Large intestine (tissue), 3 donors: ENCODE measurements at regions not wholly inside any gene's neighbourhood (a gene's known extent, or its start where the extent isn't known, plus 50 kb on each side); places are given as distances from the start of the nearest gene placed in this dataset.
"Not testable (repeated sequence)": the region's sequence is repeated elsewhere in the genome, so short reads cannot be mapped to it uniquely, and the experiment has no call there.

Source experiments
- DNase-seq, 2 donors: peaks; one replicate each; pipeline versions ENCODE4 v3.0.0 to v3.0.0-alpha.2; 2013
- H3K27ac ChIP-seq: one replicate; pipeline ENCODE4 v1.5.1; 2013; ENCODE audit warnings: low read length
- H3K27me3 ChIP-seq: 2 replicates; pipeline ENCODE4 v1.6.1; 2013; ENCODE audit warnings: low read length; ENCODE audit not compliant: control insufficient read depth, insufficient read depth
- H3K36me3 ChIP-seq: 2 replicates; pipeline ENCODE4 v1.6.1; 2013; ENCODE audit warnings: low read length; ENCODE audit not compliant: control insufficient read depth, insufficient read depth
- H3K4me1 ChIP-seq: one replicate; pipeline ENCODE4 v1.6.1; 2013; ENCODE audit warnings: low read length; ENCODE audit not compliant: control insufficient read depth, insufficient read depth
- H3K4me3 ChIP-seq: one replicate; pipeline ENCODE4 v1.5.1; 2013; ENCODE audit warnings: low read length
- H3K9me3 ChIP-seq: one replicate; pipeline ENCODE4 v1.6.1; 2013; ENCODE audit warnings: mild to moderate bottlenecking, low read depth, low read length, moderate library complexity; ENCODE audit not compliant: control insufficient read depth
- WGBS: methylation state at CpG from one replicate; pipeline ENCODE4 v1.1.5; 2013; ENCODE audit warnings: low lambda C conversion rate; ENCODE audit not compliant: insufficient coverage; 5-methylcytosine and 5-hydroxymethylcytosine counted together

- no peak overlapping the region for H3K4me3 ChIP-seq
- H3K27me3 ChIP-seq = no peaks in the 10 kb centered on the region
- peaks cover 6% of the 10 kb centered on the region for H3K4me1 ChIP-seq
- DNase-seq = no peak
- H3K27ac ChIP-seq = no peak overlapping the region
- no peaks in the 10 kb centered on the region for H3K9me3 ChIP-seq
- no peaks in the 10 kb centered on the region for H3K36me3 ChIP-seq
- no CpG with 5 or more reads among the region's 2 CpGs for WGBS
Measured at GRCh38 chr20:10109641-10110040, 74.9 kb downstream of the ANKEF1 start.

GRCh38 chr20:10110151-10110550 is 75.4 kb downstream of the ANKEF1 start:
- Histone ChIP-seq H3K4me3 (no peak overlapping the region), H3K4me1 (peaks cover 6% of the 10 kb centered on the region), H3K9me3 (no peaks in the 10 kb centered on the region), H3K27me3 (no peaks in the 10 kb centered on the region), H3K27ac (no peak overlapping the region), H3K36me3 (no peaks in the 10 kb centered on the region)
- WGBS = no CpG with 5 or more reads among the region's 1 CpG
- no peak for DNase-seq

- no CpG with 5 or more reads among the region's 5 CpGs for WGBS
- H3K27ac ChIP-seq = peak overlapping the region; percentile 40
- H3K4me1 ChIP-seq = peaks cover 6% of the 10 kb centered on the region
- no peak overlapping the region for H3K4me3 ChIP-seq
- H3K27me3 ChIP-seq = no peaks in the 10 kb centered on the region
- DNase-seq = peak; percentile 60 to 89
- H3K36me3 ChIP-seq = no peaks in the 10 kb centered on the region
- no peaks in the 10 kb centered on the region for H3K9me3 ChIP-seq
Measured at GRCh38 chr20:10111139-10111958, 76.6 kb downstream of the ANKEF1 start.

GRCh38 chr20:10111959-10112250 is 77.1 kb downstream of the ANKEF1 start:
- Histone ChIP-seq H3K4me3 (no peak overlapping the region), H3K27me3 (no peaks in the 10 kb centered on the region), H3K9me3 (no peaks in the 10 kb centered on the region), H3K36me3 (no peaks in the 10 kb centered on the region), H3K4me1 (peaks cover 6% of the 10 kb centered on the region), H3K27ac (no peak overlapping the region)
- DNase-seq = no peak

- DNase-seq = no peak
- Histone ChIP-seq H3K4me3 (no peak overlapping the region), H3K9me3 (no peaks in the 10 kb centered on the region), H3K36me3 (no peaks in the 10 kb centered on the region), H3K27ac (no peak overlapping the region), H3K4me1 (peaks cover 6% of the 10 kb centered on the region), H3K27me3 (no peaks in the 10 kb centered on the region)
Measured at GRCh38 chr20:10113746-10114145, 79.0 kb downstream of the ANKEF1 start.

- H3K27me3 ChIP-seq = no peaks in the 10 kb centered on the region
- DNase-seq = no peak
- no peaks in the 10 kb centered on the region for H3K9me3 ChIP-seq
- no peaks in the 10 kb centered on the region for H3K36me3 ChIP-seq
- peaks cover 6% of the 10 kb centered on the region for H3K4me1 ChIP-seq
- no peak overlapping the region for H3K27ac ChIP-seq
- no peak overlapping the region for H3K4me3 ChIP-seq
Measured at GRCh38 chr20:10114598-10114997, 79.8 kb downstream of the ANKEF1 start.

GRCh38 chr20:10115021-10115420 is 80.2 kb downstream of the ANKEF1 start:
- H3K9me3 ChIP-seq = no peaks in the 10 kb centered on the region
- WGBS = no CpG with 5 or more reads among the region's 1 CpG
- peaks cover 6% of the 10 kb centered on the region for H3K4me1 ChIP-seq
- H3K27ac ChIP-seq = no peak overlapping the region
- no peaks in the 10 kb centered on the region for H3K27me3 ChIP-seq
- no peak for DNase-seq
- no peaks in the 10 kb centered on the region for H3K36me3 ChIP-seq
- no peak overlapping the region for H3K4me3 ChIP-seq

GRCh38 chr20:10119336-10119735 is 84.5 kb downstream of the ANKEF1 start:
- no peaks in the 10 kb centered on the region for H3K27me3 ChIP-seq
- no peaks in the 10 kb centered on the region for H3K9me3 ChIP-seq
- 71% methylated on average over 1 of the region's 3 CpGs for WGBS
- H3K27ac ChIP-seq = no peak overlapping the region
- DNase-seq = no peak
- no peak overlapping the region for H3K4me3 ChIP-seq
- no peaks in the 10 kb centered on the region for H3K4me1 ChIP-seq
- H3K36me3 ChIP-seq = no peaks in the 10 kb centered on the region

GRCh38 chr20:10124883-10125282 is 90.1 kb downstream of the ANKEF1 start:
- not testable (repeated sequence) for H3K36me3 ChIP-seq, H3K4me3 ChIP-seq, H3K27me3 ChIP-seq, H3K27ac ChIP-seq, H3K9me3 ChIP-seq, H3K4me1 ChIP-seq, DNase-seq
- no CpG with 5 or more reads among the region's 3 CpGs for WGBS

- no peak overlapping the region for H3K4me3 ChIP-seq
- no peaks in the 10 kb centered on the region for H3K27me3 ChIP-seq
- WGBS = 33% methylated on average over 1 of the region's 1 CpG
- DNase-seq = no peak
- no peaks in the 10 kb centered on the region for H3K36me3 ChIP-seq
- peaks cover 4% of the 10 kb centered on the region for H3K9me3 ChIP-seq
- no peak overlapping the region for H3K27ac ChIP-seq
- no peaks in the 10 kb centered on the region for H3K4me1 ChIP-seq
Measured at GRCh38 chr20:10125757-10126156, 91.0 kb downstream of the ANKEF1 start.

GRCh38 chr20:10129749-10130148 is 88.9 kb upstream of the SNAP25 start:
- Histone ChIP-seq H3K4me3 (no peak overlapping the region), H3K4me1 (no peaks in the 10 kb centered on the region), H3K27me3 (no peaks in the 10 kb centered on the region), H3K36me3 (no peaks in the 10 kb centered on the region), H3K9me3 (peaks cover 4% of the 10 kb centered on the region), H3K27ac (no peak overlapping the region)
- WGBS = 80% methylated on average over 1 of the region's 6 CpGs
- no peak for DNase-seq
